Head of caudate nucleus (tissue), 42 donors: ENCODE measurements at regions not wholly inside any gene's neighbourhood (a gene's known extent, or its start where the extent isn't known, plus 50 kb on each side); places are given as distances from the start of the nearest gene placed in this dataset.

Experiments used
- DNase-seq, 42 donors: peaks; one replicate each; pipeline versions ENCODE4 v3.0.0 to v3.0.0-alpha.2; 2020 to 2021; ENCODE audit warnings: mixed read lengths in 7 of 42
- intact Hi-C: fragments of 100-400 bp; cut with DNase I; formaldehyde crosslinking; loops from one replicate; pipeline ENCODE4 v1.15.0; 2022

DNA sequence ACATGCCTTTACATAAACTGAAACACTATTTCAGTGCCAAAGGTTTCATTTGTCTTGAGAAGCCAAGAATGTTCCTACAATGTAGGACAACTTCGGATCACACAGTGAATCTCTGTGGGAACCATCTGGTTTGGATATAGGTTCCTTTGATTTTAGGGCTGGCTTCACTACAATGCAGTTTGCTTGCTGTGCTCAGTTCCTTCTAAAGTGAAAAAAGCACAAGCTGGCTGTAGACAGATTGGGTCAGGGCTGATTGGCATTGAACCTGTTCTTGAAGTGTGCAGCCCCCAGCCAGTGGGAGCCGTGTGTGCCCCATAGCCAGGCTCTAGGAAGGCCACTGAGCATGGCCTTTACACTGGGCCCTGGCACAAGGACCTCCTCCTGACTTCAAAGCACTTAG is 167.9 kb upstream of the HNRNPA3 start:
- DNase-seq, result no peak
- intact Hi-C loops, result no loop called here

GRCh38 chr2:177048981-177049380 is 163.6 kb upstream of the HNRNPA3 start:
- DNase-seq, result no peak
- intact Hi-C loops, result no loop called here

GRCh38 chr2:177051278-177051677 is 161.3 kb upstream of the HNRNPA3 start:
- DNase-seq, result no peak
- intact Hi-C loops, result no loop called here

GRCh38 chr2:177052471-177052870 is 160.1 kb upstream of the HNRNPA3 start:
- intact Hi-C loops, result no loop called here
- no peak for DNase-seq

- intact Hi-C loops, result no loop called here
- DNase-seq, result no peak
These were observed 159.6 kb upstream of the HNRNPA3 start for GRCh38 chr2:177053038-177053437.

DNA sequence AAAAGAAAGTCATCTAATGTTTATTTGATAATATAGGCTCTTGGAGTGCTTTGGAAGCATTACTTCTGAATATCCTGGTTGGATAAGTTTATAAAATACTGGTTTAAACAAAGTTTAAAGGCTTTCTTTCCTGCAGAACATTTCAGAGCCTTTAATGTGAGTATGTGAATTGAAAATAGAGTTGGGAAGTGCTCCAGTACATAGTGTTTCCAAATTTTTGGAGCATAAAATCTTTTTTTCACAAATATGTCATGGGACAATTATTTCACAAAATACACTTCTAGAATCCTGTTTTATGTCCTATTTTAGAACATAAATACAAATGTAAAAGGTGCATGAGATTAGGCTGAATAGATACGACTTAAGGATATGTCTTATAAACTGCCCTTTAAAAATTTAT is 158.9 kb upstream of the HNRNPA3 start:
- intact Hi-C loops, result no loop called here
- no peak for DNase-seq

GRCh38 chr2:177056481-177056929 is 156.1 kb upstream of the HNRNPA3 start:
- DNase-seq, result no peak
- intact Hi-C loops, result no loop called here

DNA sequence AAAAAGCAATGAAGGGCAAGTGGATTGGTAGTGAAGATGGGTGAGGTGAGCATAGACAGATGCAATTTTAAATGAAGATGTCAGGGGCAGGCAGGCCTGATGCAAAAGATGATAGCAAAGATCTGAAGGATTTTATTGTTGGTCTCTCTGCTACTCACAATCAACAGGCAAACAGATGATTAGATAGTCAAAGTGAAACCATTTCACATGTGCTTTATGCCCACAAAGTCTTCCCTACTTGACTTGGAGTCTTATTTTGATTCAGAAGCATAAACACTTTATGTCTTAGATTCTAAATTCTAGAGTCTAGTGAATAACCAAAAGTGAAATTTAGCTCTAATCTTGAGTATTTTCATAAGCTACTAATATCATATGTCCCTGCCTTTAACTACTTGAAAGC is 153.8 kb upstream of the HNRNPA3 start:
- intact Hi-C loops, result no loop called here
- no peak for DNase-seq

DNA sequence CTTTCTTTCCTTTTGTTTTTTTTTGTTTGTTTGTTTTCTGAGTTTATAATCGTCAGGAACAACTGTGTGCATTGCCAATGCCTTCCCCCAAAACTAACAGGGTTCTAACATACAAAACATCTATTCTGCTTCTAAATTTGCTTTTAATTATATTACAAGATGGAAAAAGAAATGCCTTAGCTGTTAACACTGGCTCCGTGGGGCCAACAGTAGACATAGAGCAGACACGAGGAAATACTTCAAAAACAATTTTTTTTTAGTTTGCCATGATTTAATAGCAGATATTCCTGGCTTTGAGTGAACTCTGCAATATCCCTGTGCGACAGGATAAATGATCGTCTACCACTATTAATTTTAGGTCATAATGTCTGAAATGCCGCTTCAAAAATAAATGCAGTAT is 153.3 kb upstream of the HNRNPA3 start:
- DNase-seq, result no peak
- intact Hi-C loops, result no loop called here

- intact Hi-C loops, result no loop called here
- DNase-seq, result no peak
These were observed 149.3 kb upstream of the HNRNPA3 start for GRCh38 chr2:177063331-177063730.

GRCh38 chr2:177064422-177064821 is 148.2 kb upstream of the HNRNPA3 start:
- no peak for DNase-seq
- intact Hi-C loops, result no loop called here

GRCh38 chr2:177068967-177069366 is 143.6 kb upstream of the HNRNPA3 start:
- intact Hi-C loops, result no loop called here
- no peak for DNase-seq

GRCh38 chr2:177072090-177072489 is 140.5 kb upstream of the HNRNPA3 start:
- intact Hi-C loops, result no loop called here

GRCh38 chr2:177073611-177074010 is 139.0 kb upstream of the HNRNPA3 start:
- intact Hi-C loops, result no loop called here
- no peak for DNase-seq

More at GRCh38 chr2:177072090-177072489, 140.5 kb upstream of the HNRNPA3 start:
- DNase-seq, result peak in 1 of 42 donors; percentile 24

- no peak for DNase-seq
- intact Hi-C loops, result no loop called here
These were observed 138.4 kb upstream of the HNRNPA3 start for GRCh38 chr2:177074099-177074710.

DNA sequence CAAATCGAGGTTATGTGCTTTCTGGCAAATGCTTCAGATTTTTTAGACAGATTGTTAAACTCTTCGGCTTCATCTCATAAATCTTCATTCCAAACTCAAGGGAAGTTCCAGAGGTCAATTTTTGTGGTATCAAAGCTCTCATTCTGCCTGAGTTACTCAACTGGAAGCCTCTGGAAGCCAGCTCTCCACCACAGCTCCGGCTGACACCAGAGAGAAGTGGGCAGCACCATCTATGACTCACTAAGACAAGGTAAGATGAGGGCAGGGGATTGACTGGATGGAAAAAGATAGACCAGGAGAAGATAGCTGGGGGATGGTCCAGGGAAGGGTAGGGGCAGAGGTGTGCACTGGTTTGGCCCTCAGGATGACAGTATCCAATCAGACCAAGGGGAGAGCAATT is 137.3 kb upstream of the HNRNPA3 start:
- intact Hi-C loops, result no loop called here
- DNase-seq, result no peak

GRCh38 chr2:177076636-177077179 is 135.9 kb upstream of the HNRNPA3 start:
- intact Hi-C loops, result no loop called here
- DNase-seq, result no peak

DNA sequence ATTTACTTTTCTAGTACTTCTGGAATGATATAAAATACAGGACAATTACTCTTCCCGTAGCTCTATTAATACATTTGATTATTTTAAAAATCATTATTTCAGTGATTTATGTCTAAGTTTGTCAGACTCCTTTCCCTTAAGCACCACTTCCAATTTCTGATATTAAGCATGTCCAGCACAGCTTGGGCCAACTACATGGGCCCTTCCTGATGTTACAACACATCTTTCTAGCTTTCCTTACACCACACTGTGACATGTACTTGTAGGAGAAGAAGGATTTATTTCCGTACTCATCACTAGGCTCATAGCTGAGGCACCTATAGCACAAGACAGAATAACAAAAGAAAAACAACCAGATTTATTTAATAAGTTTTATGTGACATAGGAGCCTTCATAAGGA is 134.8 kb upstream of the HNRNPA3 start:
- intact Hi-C loops, result no loop called here

GRCh38 chr2:177078416-177078815 is 134.2 kb upstream of the HNRNPA3 start:
- peak in 28 of 42 donors; percentile 2 to 81 (median 30) for DNase-seq

More for the DNA sequence above, 134.8 kb upstream of the HNRNPA3 start:
- DNase-seq, result no peak

DNA sequence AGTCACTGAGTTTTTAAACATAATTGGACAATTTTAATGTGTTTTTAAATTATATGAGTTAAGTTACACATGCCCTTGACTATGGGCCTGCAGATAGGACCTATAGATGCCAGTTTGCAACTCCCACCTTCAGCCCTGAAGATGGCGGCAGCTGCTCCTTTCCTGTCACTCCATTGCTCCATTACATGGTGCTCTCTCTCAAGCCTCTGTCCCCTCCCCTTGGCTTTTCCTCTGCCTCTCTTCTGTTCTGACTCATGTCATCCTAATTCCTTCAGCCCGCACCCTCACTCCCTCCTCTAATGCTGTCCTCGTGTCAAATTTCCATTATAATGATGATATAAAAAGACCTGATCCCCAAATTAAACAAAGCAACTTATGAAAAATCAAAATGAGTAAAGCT is 133.7 kb upstream of the HNRNPA3 start:
- intact Hi-C loops, result no loop called here
- DNase-seq, result no peak

More at GRCh38 chr2:177078416-177078815, 134.2 kb upstream of the HNRNPA3 start:
- intact Hi-C loops, result no loop called here

DNA sequence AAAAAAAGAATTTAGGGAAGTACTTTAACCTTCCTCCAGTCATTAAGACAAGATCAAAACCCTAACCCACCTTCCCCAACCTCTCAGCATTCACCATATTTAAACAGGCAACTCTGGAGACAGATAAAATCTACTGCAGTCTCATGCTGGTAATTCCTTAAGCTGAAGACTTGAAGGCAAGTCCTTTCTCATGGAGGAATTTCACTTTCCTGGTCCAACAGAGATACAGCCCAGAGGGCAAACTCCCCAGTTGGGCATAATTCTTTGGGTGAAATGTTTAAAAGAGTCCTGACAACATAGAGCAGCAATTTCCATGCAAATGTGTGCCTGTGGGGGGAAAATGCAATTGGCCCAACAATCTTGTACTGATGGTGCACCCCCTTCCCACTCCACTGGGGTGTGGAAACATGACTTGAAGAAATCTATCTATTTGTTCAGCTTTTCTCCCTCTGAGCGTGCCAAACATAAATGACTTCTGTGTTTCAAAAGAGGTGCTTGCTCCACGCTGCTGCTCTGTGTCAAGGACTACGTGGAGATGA is 131.8 kb upstream of the HNRNPA3 start:
- intact Hi-C loops, result no loop called here
- no peak for DNase-seq
